ENCODE measurements at regions not wholly inside any gene's neighbourhood (a gene's known extent, or its start where the extent isn't known, plus 50 kb on each side); places are given as distances from the start of the nearest gene placed in this dataset.

DNA sequence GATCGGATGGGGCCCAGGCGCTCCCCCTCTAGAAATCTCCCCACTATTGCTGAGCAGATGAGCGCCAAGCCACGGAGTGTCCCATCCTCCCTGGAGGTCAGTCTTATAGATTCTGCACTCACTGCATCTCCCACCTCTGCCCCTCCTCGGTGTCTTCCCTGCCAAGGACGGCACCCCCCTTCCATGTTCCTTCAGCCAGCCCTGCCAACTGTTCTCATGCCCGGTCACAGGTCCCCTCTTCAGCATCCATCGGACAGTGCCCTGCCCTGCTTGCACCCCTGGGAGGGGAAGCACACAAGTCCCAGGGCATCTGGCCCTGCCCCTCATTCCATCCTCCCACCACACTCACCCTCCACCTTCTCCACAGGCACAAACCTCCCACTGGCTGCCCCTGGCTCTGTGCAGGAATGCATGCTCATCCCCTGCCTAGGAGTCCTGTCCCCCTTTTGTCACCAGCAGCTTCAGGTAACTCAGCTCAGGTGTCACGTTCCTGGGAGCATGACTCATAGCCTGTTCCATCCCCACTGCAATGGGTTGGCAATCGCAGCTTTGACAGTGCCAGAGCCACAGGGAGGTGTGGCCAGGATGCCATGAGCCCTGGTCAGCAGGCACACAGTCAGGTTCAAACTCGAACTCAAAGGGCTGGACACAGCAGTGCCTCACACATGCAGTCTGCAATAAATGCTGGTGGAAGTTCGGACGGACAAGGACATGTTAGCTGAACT is 234.7 kb upstream of the TCERG1L start:
- no peaks in the 10 kb centered on the region for H3K4me1 ChIP-seq
- 43 to 51% methylated on average over 10 to 13 of the region's 13 CpGs for WGBS, 2 donors
- TF ChIP-seq, protein P1, sequence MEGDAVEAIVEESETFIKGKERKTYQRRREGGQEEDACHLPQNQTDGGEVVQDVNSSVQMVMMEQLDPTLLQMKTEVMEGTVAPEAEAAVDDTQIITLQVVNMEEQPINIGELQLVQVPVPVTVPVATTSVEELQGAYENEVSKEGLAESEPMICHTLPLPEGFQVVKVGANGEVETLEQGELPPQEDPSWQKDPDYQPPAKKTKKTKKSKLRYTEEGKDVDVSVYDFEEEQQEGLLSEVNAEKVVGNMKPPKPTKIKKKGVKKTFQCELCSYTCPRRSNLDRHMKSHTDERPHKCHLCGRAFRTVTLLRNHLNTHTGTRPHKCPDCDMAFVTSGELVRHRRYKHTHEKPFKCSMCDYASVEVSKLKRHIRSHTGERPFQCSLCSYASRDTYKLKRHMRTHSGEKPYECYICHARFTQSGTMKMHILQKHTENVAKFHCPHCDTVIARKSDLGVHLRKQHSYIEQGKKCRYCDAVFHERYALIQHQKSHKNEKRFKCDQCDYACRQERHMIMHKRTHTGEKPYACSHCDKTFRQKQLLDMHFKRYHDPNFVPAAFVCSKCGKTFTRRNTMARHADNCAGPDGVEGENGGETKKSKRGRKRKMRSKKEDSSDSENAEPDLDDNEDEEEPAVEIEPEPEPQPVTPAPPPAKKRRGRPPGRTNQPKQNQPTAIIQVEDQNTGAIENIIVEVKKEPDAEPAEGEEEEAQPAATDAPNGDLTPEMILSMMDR (IDR thresholded peaks at IDR 0.05), result no peak
- no peak for TF ChIP-seq POLR2A (IDR thresholded peaks at IDR 0.05)
- ATAC-seq, result no peak
- no peak overlapping the region for H3K4me3 ChIP-seq
- H3K27me3 ChIP-seq, result no peaks in the 10 kb centered on the region
- no peaks in the 10 kb centered on the region for H3K36me3 ChIP-seq (replicated peaks in 1 of 2; ENCODE audit: insufficient read depth in 1 of 2, low read depth in 2 of 2)
- H3K27ac ChIP-seq, result no peak overlapping the region
- intact Hi-C loops (cut with DNase I), result no loop called here
- no peaks in the 10 kb centered on the region for H3K9me3 ChIP-seq
- no peak for DNase-seq

DNA sequence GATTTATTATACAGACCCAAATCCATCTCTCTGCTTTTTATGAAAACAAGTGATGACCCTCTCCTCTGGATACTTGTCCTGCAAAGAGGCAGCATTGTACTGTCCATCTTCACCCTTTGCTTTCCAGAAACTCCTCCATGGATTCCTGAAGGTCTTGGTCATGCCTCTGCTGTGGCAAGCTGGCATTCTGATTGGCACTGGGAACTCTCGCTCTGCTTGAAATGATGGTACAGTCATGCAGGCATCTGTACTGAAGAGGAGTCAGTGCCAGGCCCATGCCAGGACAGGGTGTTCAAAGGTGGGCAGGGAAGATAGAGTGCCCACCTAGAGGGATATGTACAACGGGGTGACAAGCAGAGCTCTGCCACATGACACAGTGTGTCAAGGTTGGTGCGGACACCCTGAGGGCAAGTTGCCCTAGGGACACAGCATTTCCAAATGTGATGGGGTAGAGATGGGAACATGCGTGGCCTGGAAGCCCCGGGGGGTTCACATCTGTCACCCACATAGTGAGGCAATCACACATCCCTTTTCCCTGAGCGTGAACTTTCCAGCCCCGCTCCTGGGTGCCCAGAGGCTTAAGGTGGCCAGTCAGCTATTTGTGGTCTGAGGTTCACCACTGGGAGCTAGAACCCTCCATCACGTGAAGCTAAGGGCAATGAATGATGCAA is 235.7 kb upstream of the TCERG1L start:
- no peak for TF ChIP-seq POLR2A (IDR thresholded peaks at IDR 0.05)
- TF ChIP-seq, protein P1 (IDR thresholded peaks at IDR 0.05), result no peak
- Histone ChIP-seq H3K9me3 (no peaks in the 10 kb centered on the region), H3K27ac (no peak overlapping the region), H3K27me3 (no peaks in the 10 kb centered on the region), H3K4me3 (no peak overlapping the region), H3K4me1 (no peaks in the 10 kb centered on the region), H3K36me3 (replicated peaks in 1 of 2; ENCODE audit: insufficient read depth in 1 of 2, low read depth in 2 of 2) (no peaks in the 10 kb centered on the region)
- DNase-seq (no peak), ATAC-seq (no peak)
- WGBS, 2 donors, result 62 to 78% methylated on average over 8 of the region's 8 CpGs
- intact Hi-C loops (cut with DNase I), result no loop called here

GRCh38 chr10:131548176-131548575 is 236.7 kb upstream of the TCERG1L start:
- no peaks in the 10 kb centered on the region for H3K9me3 ChIP-seq
- TF ChIP-seq POLR2A (IDR thresholded peaks at IDR 0.05), result no peak
- TF ChIP-seq, protein P1 (IDR thresholded peaks at IDR 0.05), result no peak
- DNase-seq (no peak), ATAC-seq (no peak)
- H3K36me3 ChIP-seq (replicated peaks in 1 of 2; ENCODE audit: insufficient read depth in 1 of 2, low read depth in 2 of 2), result no peaks in the 10 kb centered on the region
- H3K4me1 ChIP-seq, result no peaks in the 10 kb centered on the region
- no peak overlapping the region for H3K27ac ChIP-seq
- no peak overlapping the region for H3K4me3 ChIP-seq
- no peaks in the 10 kb centered on the region for H3K27me3 ChIP-seq
- intact Hi-C loops (cut with DNase I), result no loop called here
- 68 to 80% methylated on average over 5 to 12 of the region's 12 CpGs for WGBS, 2 donors

- TF ChIP-seq POLR2A (IDR thresholded peaks at IDR 0.05), result no peak
- TF ChIP-seq, protein P1 (IDR thresholded peaks at IDR 0.05), result no peak
- 76 to 85% methylated on average over 8 of the region's 8 CpGs for WGBS, 2 donors
- Histone ChIP-seq H3K4me1 (no peaks in the 10 kb centered on the region), H3K9me3 (no peaks in the 10 kb centered on the region), H3K27ac (no peak overlapping the region), H3K4me3 (no peak overlapping the region), H3K36me3 (replicated peaks in 1 of 2; ENCODE audit: insufficient read depth in 1 of 2, low read depth in 2 of 2) (no peaks in the 10 kb centered on the region), H3K27me3 (no peaks in the 10 kb centered on the region)
- intact Hi-C loops (cut with DNase I), result no loop called here
- ATAC-seq (no peak), DNase-seq (no peak)
These were observed 237.6 kb upstream of the TCERG1L start for GRCh38 chr10:131549116-131549515.

Measured in body of pancreas (tissue), 4 donors.